22Rv1 (cell line): ENCODE measurements at regions not wholly inside any gene's neighbourhood (a gene's known extent, or its start where the extent isn't known, plus 50 kb on each side); places are given as distances from the start of the nearest gene placed in this dataset.

Source experiments
- H3K27ac ChIP-seq: fragments of 450-650 bp; 2 replicates; pipeline ENCODE4 v1.5.1; 2017
- ZFX ChIP-seq: fragments of 450-650 bp; IDR thresholded peaks from 2 replicates; pipeline ENCODE4 v1.6.1; 2017; ENCODE audit warnings: antibody characterized with exemption, borderline replicate concordance
- TF ChIP-seq, protein P1 (sequence below): fragments of 450-650 bp; IDR thresholded peaks from 2 replicates; pipeline ENCODE4 v1.5.1; 2017; ENCODE audit warnings: mild to moderate bottlenecking

DNA sequence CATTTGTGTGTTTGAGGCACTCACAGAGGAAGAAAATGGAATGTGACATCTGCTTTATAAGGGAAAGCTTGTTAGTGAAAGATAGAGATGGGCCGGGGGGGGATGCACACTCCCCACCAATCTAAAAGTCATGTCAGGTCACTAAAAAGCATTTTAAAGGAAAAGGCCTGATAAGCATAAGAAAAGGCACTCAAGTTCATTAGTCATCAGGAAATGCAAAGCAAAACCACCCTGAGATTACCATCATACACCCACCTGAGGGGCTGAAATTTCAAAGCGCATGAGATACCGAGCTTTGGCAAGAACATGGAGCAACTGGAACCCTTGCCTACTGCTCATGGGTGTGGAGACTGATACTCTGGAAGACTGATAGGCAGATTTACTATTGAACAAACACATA is 77.9 kb upstream of the ANO1 start:
- no peak for TF ChIP-seq ZFX
- TF ChIP-seq, protein P1, sequence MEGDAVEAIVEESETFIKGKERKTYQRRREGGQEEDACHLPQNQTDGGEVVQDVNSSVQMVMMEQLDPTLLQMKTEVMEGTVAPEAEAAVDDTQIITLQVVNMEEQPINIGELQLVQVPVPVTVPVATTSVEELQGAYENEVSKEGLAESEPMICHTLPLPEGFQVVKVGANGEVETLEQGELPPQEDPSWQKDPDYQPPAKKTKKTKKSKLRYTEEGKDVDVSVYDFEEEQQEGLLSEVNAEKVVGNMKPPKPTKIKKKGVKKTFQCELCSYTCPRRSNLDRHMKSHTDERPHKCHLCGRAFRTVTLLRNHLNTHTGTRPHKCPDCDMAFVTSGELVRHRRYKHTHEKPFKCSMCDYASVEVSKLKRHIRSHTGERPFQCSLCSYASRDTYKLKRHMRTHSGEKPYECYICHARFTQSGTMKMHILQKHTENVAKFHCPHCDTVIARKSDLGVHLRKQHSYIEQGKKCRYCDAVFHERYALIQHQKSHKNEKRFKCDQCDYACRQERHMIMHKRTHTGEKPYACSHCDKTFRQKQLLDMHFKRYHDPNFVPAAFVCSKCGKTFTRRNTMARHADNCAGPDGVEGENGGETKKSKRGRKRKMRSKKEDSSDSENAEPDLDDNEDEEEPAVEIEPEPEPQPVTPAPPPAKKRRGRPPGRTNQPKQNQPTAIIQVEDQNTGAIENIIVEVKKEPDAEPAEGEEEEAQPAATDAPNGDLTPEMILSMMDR = no peak
- H3K27ac ChIP-seq = no peak overlapping the region

DNA sequence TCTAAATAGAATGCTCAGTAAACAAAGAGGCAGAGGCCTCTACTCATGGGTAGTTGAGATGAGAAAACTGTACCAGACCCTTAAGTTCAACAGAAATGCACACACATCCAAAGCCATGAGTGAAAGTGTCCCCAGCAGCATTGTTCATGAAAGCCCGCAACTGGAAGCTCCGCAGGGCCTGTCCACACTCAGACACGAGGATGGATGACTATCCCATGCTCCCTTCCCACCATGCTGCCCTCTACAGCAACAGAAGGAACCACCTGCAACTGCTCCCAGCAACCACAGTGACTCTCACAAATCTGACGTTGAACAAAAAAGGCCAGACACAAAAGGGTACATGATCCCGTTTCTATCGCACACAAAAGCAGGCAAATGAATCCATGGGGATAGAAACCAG is 76.9 kb upstream of the ANO1 start:
- H3K27ac ChIP-seq = no peak overlapping the region
- TF ChIP-seq, protein P1 = no peak
- no peak for TF ChIP-seq ZFX

DNA sequence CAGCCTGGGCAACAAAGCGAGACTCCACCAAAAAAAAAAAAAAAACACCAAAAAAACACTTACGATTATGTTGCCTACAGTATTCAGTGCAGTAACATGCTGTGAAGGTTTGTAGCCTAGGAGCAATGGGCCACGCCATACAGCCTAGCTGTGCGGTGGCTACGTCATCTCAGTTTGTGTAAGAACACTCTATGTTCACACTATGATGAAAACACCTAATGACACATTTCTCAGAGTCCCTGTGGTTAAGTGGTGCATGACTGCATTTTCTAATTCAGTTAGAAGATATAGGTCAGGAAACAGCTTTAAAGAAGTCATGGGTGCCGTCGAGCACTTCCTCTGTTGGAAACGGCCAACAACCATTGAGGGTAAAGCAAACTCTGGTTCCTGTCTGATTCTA is 75.7 kb upstream of the ANO1 start:
- H3K27ac ChIP-seq = no peak overlapping the region
- TF ChIP-seq ZFX = no peak
- TF ChIP-seq, protein P1 = no peak

DNA sequence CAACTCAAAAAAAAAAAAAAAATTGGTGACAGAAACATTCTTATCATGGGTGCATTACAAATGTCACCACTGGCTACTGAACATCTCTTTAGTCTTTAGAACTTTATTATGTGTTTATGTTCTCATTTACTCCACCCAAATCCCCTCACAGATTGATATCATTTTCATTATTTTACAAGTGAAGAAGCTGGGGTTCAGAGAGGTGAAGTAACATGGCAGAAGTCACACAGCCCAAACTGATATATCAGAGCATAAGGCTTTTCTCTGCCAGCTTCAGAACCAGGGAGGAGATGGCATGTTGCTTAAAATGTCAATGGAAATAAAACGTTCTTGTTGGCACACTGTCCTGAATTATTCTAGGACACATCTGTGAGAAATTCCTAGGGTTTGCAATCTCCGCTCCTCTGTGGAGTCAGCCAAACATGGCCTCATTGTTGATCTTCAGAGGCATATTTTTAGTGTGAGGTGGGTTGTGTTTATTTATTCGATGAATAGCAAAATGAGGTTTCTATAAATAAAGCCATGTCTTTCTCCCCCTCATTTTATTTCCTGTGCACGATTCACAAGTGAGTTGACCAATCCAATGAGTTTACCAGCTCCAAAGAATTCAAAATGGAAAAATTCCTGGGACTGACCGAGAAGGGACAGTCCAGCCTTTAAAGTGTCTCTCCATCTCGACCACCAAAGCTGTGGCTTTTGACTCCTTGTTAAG is 72.9 kb upstream of the ANO1 start:
- no peak overlapping the region for H3K27ac ChIP-seq
- no peak for TF ChIP-seq ZFX
- TF ChIP-seq, protein P1 = no peak

DNA sequence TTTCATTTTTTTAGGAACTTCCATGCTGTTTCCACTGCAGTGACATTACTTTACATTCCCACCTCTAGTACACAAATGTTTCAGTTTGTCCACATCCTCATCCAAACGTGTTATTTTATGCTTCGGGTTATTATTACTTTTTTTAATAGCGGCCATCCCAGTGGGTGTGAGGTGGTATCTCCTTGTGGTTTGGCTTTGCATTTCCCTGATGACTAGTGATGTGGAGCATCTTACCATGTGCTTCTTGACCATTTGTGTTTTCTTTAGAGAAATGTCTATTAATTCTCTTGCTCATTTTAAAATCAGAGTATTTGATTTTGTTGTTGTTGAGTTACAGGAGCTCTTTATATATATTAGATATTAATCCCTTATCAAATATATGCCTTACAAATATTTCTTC is 70.3 kb upstream of the ANO1 start:
- no peak overlapping the region for H3K27ac ChIP-seq
- TF ChIP-seq ZFX = no peak
- TF ChIP-seq, protein P1 = no peak

DNA sequence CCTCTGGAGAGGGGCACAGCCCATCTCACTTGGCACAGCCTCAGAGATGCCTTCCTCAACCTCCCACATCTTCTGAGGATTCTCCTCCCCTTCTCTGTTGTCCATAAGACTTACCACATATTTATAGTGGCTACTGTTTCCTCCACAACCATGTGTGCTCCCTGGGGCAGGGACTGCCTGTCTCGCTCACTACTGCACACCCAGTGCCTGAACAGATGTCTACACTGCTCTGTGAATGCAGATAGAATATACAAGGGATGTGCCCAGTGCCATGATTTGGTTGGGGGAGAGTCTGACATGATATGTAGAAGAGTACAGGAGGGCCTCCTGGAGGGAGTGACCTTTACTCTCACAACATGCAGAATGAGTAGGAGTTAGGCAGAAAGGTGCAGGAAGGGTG is 67.3 kb upstream of the ANO1 start:
- no peak overlapping the region for H3K27ac ChIP-seq
- TF ChIP-seq, protein P1 = no peak
- TF ChIP-seq ZFX = no peak

DNA sequence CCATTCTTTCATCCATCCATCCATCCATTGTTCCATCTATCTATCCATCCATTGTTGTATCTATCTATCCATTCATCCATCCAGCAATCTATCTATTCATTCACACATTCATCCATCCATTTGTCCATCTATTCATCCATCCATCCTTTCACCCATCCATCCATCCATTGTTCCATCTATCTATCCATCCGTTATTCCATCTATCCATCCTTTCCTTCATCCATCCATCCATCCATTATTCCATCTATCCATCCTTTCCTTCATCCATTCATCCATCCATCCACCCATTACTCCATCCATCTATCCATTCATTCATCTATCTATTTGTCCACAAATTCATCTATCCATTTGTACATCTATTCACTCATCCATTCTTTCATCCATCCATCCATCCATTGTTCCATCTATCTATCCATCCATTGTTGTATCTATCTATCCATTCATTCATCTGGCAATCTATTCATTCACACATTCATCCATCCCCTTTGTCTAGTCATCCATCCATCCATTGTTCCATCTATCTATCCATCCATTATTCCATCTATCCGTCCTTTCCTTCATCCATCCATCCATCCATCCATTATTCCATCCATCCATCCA is 65.9 kb upstream of the ANO1 start:
- H3K27ac ChIP-seq = no peak overlapping the region
- TF ChIP-seq, protein P1 = no peak
- no peak for TF ChIP-seq ZFX
